ENCODE measurements at regions not wholly inside any gene's neighbourhood (a gene's known extent, or its start where the extent isn't known, plus 50 kb on each side); places are given as distances from the start of the nearest gene placed in this dataset.
A peak's percentile ranks its signal among the peaks of the same experiment; 100 is the strongest.

DNA sequence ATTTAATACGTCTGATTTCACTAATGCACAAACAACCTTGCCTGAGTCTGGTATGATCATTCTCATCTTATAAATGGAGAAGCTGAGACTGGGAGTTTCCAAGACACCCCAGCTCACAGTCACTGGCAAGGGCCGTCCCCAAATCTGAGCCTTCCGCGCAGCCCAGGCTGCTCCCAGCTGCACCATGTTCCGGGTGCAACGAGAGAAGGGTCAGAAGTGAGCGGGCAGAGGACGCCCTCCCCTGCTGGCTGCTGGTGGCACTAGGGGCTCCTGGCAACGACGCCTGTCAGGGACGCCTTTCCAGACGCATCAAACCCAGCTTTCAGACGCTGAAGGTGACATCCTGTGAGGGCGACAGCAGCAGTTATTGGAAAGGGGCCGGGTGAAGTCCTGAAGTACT is 115.3 kb upstream of the PROKR2 start:
- H3K4me1 ChIP-seq: no peaks in the 10 kb centered on the region

GRCh38 chr20:5430670-5431069 is 113.9 kb upstream of the PROKR2 start:
- H3F3A ChIP-seq (ENCODE audit: low read depth): no peaks in the 10 kb centered on the region
- Mint-ChIP-seq H3K27me3 (ENCODE audit: insufficient read depth, low read depth) (peaks cover 7% of the 10 kb centered on the region), H3K9me3 (no peaks in the 10 kb centered on the region), H3K4me3 (no peak overlapping the region), H3K27ac (no peak overlapping the region), H3K36me3 (no peaks in the 10 kb centered on the region), H3K4me1 (no peaks in the 10 kb centered on the region)
- no peak overlapping the region for H3K27ac ChIP-seq
- H3K9ac ChIP-seq: no peak overlapping the region
- DNase-seq (ENCODE audit: low spot score): peak; percentile 8
- no peaks in the 10 kb centered on the region for H3K36me3 ChIP-seq
- no peak overlapping the region for H2AFZ ChIP-seq (replicated peaks)
- no peak overlapping the region for H3K4me3 ChIP-seq
- no peak overlapping the region for H3K4me2 ChIP-seq
- H3K4me1 ChIP-seq: no peaks in the 10 kb centered on the region
- no peaks in the 10 kb centered on the region for H3K27me3 ChIP-seq
- TF ChIP-seq EZH2phosphoT487 (IDR thresholded peaks at IDR 0.05): no peak
- TF ChIP-seq, protein P1, sequence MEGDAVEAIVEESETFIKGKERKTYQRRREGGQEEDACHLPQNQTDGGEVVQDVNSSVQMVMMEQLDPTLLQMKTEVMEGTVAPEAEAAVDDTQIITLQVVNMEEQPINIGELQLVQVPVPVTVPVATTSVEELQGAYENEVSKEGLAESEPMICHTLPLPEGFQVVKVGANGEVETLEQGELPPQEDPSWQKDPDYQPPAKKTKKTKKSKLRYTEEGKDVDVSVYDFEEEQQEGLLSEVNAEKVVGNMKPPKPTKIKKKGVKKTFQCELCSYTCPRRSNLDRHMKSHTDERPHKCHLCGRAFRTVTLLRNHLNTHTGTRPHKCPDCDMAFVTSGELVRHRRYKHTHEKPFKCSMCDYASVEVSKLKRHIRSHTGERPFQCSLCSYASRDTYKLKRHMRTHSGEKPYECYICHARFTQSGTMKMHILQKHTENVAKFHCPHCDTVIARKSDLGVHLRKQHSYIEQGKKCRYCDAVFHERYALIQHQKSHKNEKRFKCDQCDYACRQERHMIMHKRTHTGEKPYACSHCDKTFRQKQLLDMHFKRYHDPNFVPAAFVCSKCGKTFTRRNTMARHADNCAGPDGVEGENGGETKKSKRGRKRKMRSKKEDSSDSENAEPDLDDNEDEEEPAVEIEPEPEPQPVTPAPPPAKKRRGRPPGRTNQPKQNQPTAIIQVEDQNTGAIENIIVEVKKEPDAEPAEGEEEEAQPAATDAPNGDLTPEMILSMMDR (IDR thresholded peaks at IDR 0.05): peak; percentile 18
- H3K9me3 ChIP-seq (ENCODE audit: low read depth): no peaks in the 10 kb centered on the region
- no peaks in the 10 kb centered on the region for H3K79me2 ChIP-seq (ENCODE audit: low read depth)
- no peaks in the 10 kb centered on the region for H4K20me1 ChIP-seq (ENCODE audit: low read depth)

More for the DNA sequence above, 115.3 kb upstream of the PROKR2 start:
- Mint-ChIP-seq H3K9me3 (no peaks in the 10 kb centered on the region), H3K27me3 (ENCODE audit: insufficient read depth, low read depth) (peaks cover 6% of the 10 kb centered on the region), H3K27ac (no peak overlapping the region), H3K36me3 (no peaks in the 10 kb centered on the region), H3K4me1 (no peaks in the 10 kb centered on the region), H3K4me3 (no peak overlapping the region)
- Histone ChIP-seq H3K36me3 (no peaks in the 10 kb centered on the region), H3K4me3 (no peak overlapping the region), H3K79me2 (ENCODE audit: low read depth) (no peaks in the 10 kb centered on the region), H2AFZ (replicated peaks) (no peak overlapping the region), H3K9me3 (ENCODE audit: low read depth) (no peaks in the 10 kb centered on the region), H3F3A (ENCODE audit: low read depth) (no peaks in the 10 kb centered on the region), H3K27ac (no peak overlapping the region), H3K27me3 (no peaks in the 10 kb centered on the region), H3K4me2 (no peak overlapping the region), H3K9ac (no peak overlapping the region), H4K20me1 (ENCODE audit: low read depth) (no peaks in the 10 kb centered on the region)
- no peak for DNase-seq (ENCODE audit: low spot score)
- TF ChIP-seq, protein P1 (IDR thresholded peaks at IDR 0.05): no peak
- TF ChIP-seq EZH2 (IDR thresholded peaks at IDR 0.05) (no peak), EZH2phosphoT487 (IDR thresholded peaks at IDR 0.05) (no peak)

DNA sequence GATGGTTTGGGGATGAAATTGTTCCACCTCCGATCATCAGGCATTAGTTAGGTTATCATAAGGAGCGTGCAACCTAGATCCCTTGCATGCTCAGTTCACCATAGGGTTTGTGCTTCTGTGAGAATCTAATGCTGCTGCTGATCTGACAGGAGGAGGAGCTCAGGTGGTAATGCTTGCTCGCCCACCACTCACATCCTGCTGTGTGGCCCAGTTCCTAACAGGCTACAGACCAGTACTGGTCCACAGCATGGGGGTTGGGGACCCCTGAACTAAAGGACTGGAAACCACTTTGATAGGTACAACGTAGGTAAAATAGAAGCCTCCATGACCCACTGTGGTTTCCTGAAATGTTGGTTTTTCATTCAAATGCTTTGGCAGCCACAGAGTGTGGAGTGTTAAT is 109.3 kb upstream of the PROKR2 start:
- H3F3A ChIP-seq (ENCODE audit: low read depth): no peaks in the 10 kb centered on the region
- TF ChIP-seq EZH2 (IDR thresholded peaks at IDR 0.05) (no peak), EZH2phosphoT487 (IDR thresholded peaks at IDR 0.05) (no peak)
- TF ChIP-seq, protein P1 (IDR thresholded peaks at IDR 0.05): no peak
- no peak for DNase-seq (ENCODE audit: low spot score)
- H3K27ac ChIP-seq: no peak overlapping the region
- Mint-ChIP-seq H3K27ac (no peak overlapping the region), H3K4me3 (no peak overlapping the region), H3K27me3 (ENCODE audit: insufficient read depth, low read depth) (peaks cover 6% of the 10 kb centered on the region), H3K36me3 (no peaks in the 10 kb centered on the region), H3K4me1 (no peaks in the 10 kb centered on the region), H3K9me3 (no peaks in the 10 kb centered on the region)
- H3K9ac ChIP-seq: no peak overlapping the region
- no peaks in the 10 kb centered on the region for H3K4me1 ChIP-seq
- H3K27me3 ChIP-seq: no peaks in the 10 kb centered on the region
- no peak overlapping the region for H3K4me3 ChIP-seq
- H3K9me3 ChIP-seq (ENCODE audit: low read depth): no peaks in the 10 kb centered on the region
- no peaks in the 10 kb centered on the region for H3K79me2 ChIP-seq (ENCODE audit: low read depth)
- no peak overlapping the region for H2AFZ ChIP-seq (replicated peaks)
- H3K36me3 ChIP-seq: no peaks in the 10 kb centered on the region
- no peak overlapping the region for H3K4me2 ChIP-seq
- H4K20me1 ChIP-seq (ENCODE audit: low read depth): no peaks in the 10 kb centered on the region

All from neural progenitor cell (in vitro differentiated cells).